ENCODE measurements at regions not wholly inside any gene's neighbourhood (a gene's known extent, or its start where the extent isn't known, plus 50 kb on each side); places are given as distances from the start of the nearest gene placed in this dataset.

DNA sequence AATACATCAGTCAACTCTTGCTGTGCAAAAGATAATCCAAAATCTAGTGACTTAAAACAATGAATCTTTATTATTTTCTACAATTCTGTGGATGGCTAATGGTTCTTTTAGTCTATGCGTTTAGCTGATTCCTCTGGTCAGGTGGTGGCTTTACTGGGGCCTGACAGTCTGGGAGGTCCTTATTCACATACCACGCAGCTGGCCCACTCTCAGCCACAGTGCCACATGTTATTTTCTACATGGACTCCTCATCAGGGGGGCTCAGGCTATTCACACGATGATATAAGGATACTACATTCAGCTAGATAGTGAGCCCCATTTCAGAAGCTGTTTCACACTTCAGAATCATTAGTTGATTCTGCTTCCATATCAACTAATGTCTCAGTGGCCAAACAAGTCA is 287.5 kb upstream of the MGAT4C start:
- TF ChIP-seq EZH2 (IDR thresholded peaks at IDR 0.05; ENCODE audit: insufficient read depth, low read length) = no peak
- TF ChIP-seq, protein P1, sequence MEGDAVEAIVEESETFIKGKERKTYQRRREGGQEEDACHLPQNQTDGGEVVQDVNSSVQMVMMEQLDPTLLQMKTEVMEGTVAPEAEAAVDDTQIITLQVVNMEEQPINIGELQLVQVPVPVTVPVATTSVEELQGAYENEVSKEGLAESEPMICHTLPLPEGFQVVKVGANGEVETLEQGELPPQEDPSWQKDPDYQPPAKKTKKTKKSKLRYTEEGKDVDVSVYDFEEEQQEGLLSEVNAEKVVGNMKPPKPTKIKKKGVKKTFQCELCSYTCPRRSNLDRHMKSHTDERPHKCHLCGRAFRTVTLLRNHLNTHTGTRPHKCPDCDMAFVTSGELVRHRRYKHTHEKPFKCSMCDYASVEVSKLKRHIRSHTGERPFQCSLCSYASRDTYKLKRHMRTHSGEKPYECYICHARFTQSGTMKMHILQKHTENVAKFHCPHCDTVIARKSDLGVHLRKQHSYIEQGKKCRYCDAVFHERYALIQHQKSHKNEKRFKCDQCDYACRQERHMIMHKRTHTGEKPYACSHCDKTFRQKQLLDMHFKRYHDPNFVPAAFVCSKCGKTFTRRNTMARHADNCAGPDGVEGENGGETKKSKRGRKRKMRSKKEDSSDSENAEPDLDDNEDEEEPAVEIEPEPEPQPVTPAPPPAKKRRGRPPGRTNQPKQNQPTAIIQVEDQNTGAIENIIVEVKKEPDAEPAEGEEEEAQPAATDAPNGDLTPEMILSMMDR (IDR thresholded peaks at IDR 0.05; ENCODE audit: insufficient read depth, low read depth, low read length) = no peak

All from astrocyte (in vitro differentiated cells and primary cell).